MCF 10A (cell line): ENCODE measurements at regions not wholly inside any gene's neighbourhood (a gene's known extent, or its start where the extent isn't known, plus 50 kb on each side); places are given as distances from the start of the nearest gene placed in this dataset.

Experiments used
- BruUV-seq: library from RNA; stranded (reverse); fragments of 400-500 nt; replicated peaks from 2 replicates; lab custom pipeline; 2021; lab: Mats Ljungman, UMichigan
- CTCF ChIA-PET: fragments of 300-600 bp; sonication (Branson Sonifier 250); formaldehyde crosslinking; extraction: SDS; loops from one replicate; lab custom pipeline; 2021; ENCODE audit warnings: antibody characterized with exemption, inconsistent platforms; lab: Yijun Ruan, JAX
- POLR2A ChIA-PET: fragments of 300-600, 350-650 bp; sonication (Branson Sonifier 250); formaldehyde crosslinking; extraction: SDS; loops from one replicate; lab custom pipeline; 2020; ENCODE audit warnings: antibody characterized with exemption, inconsistent platforms; lab: Yijun Ruan, JAX
- DNase-seq: peaks from one replicate; pipeline ENCODE4 v3.0.0-alpha.2; 2018; ENCODE audit not compliant: unreplicated experiment
- H3K27ac Mint-ChIP-seq: one replicate; pipeline ENCODE4 v1.8.0; 2022; ENCODE audit warnings: mild to moderate bottlenecking, low read depth, mixed read lengths; ENCODE audit not compliant: unreplicated experiment
- H3K27me3 Mint-ChIP-seq: one replicate; pipeline ENCODE4 v1.8.0; 2022; ENCODE audit warnings: mixed read lengths; ENCODE audit not compliant: insufficient read depth, unreplicated experiment
- H3K36me3 Mint-ChIP-seq: one replicate; pipeline ENCODE4 v1.8.0; 2022; ENCODE audit warnings: mild to moderate bottlenecking, moderate library complexity, mixed read lengths; ENCODE audit not compliant: insufficient read depth, unreplicated experiment
- H3K4me1 Mint-ChIP-seq: one replicate; pipeline ENCODE4 v1.8.0; 2022; ENCODE audit warnings: mixed read lengths; ENCODE audit not compliant: insufficient read depth, unreplicated experiment
- H3K4me3 Mint-ChIP-seq: one replicate; pipeline ENCODE4 v1.8.0; 2022; ENCODE audit warnings: mild to moderate bottlenecking, moderate library complexity, mixed read lengths; ENCODE audit not compliant: unreplicated experiment
- H3K9me3 Mint-ChIP-seq: one replicate; pipeline ENCODE4 v1.8.0; 2022; ENCODE audit warnings: mixed read lengths; ENCODE audit not compliant: unreplicated experiment
- CTCF ChIP-seq: fragments of 200-600 bp; IDR thresholded peaks from one replicate; pipeline ENCODE4 v1.8.0; 2022; ENCODE audit warnings: antibody characterized with exemption, mild to moderate bottlenecking; ENCODE audit not compliant: unreplicated experiment
- intact Hi-C: fragments of 100-400 bp; cut with micrococcal nuclease; formaldehyde crosslinking; loops from 2 replicates; pipeline ENCODE4 v1.14.1; 2022

- no peaks in the 10 kb centered on the region for H3K36me3 Mint-ChIP-seq
- no TSS peak for BruUV-seq
- intact Hi-C loops = loop anchor here (5.0 kb wide), 1 partner anchor 135 kb away; no protein-coding TSS in a partner anchor
- ChIA-PET POLR2A (no interaction called here), CTCF (interaction anchor here (0.6 to 1.3 kb wide), 2 partner anchors 136 to 1356 kb away, joined by 3 to 5 read pairs; no protein-coding TSS in a partner anchor)
- no peaks in the 10 kb centered on the region for H3K27me3 Mint-ChIP-seq
- no peak for TF ChIP-seq CTCF
- H3K4me3 Mint-ChIP-seq = no peak overlapping the region
- no peaks in the 10 kb centered on the region for H3K9me3 Mint-ChIP-seq
- DNase-seq = no peak
- H3K27ac Mint-ChIP-seq = no peak overlapping the region
- peaks cover 11% of the 10 kb centered on the region for H3K4me1 Mint-ChIP-seq
These were observed 138.4 kb upstream of the CCDC68 start for GRCh38 chr18:55097456-55098170.

- intact Hi-C loops = loop anchor here (1.0 to 5.0 kb wide), 2 partner anchors 136 to 179 kb away; no protein-coding TSS in a partner anchor
- Mint-ChIP-seq H3K4me3 (no peak overlapping the region), H3K36me3 (no peaks in the 10 kb centered on the region), H3K27ac (no peak overlapping the region), H3K27me3 (no peaks in the 10 kb centered on the region), H3K9me3 (no peaks in the 10 kb centered on the region), H3K4me1 (peaks cover 11% of the 10 kb centered on the region)
- ChIA-PET CTCF (interaction anchor here (0.6 to 1.3 kb wide), 3 partner anchors 138 to 1597 kb away, joined by 3 to 5 read pairs (median 4); no protein-coding TSS in a partner anchor), POLR2A (no interaction called here)
- DNase-seq = peak; percentile 65
- no TSS peak for BruUV-seq
- TF ChIP-seq CTCF = peak; percentile 29
These were observed 137.1 kb upstream of the CCDC68 start for GRCh38 chr18:55096263-55096951.

DNA sequence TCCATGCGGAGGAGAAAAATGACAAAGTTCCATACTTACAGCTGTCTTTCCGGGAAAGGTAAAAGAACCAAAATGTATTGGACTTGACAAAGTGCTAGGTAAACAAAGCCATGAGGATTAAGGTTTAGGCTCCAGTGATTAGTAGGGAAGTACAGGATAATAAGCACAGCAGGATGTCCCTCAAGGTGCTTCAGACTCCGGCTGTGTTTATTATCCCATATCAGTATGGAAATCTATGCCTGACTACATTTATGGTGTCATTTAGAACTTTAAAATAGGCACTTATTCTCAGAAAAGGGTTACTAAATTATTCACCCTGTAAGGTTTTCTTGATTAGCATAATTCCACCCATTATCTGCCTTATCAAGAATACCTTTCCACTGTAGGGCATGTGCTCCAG is 136.3 kb upstream of the CCDC68 start:
- H3K27ac Mint-ChIP-seq = no peak overlapping the region
- CTCF ChIA-PET = interaction anchor here (0.6 kb wide), 1 partner anchor 1597 kb away, joined by 4 read pairs; no protein-coding TSS in a partner anchor
- intact Hi-C loops = loop anchor here (5.0 kb wide), 1 partner anchor 137 kb away; no protein-coding TSS in a partner anchor
- peaks cover 8% of the 10 kb centered on the region for H3K4me1 Mint-ChIP-seq
- no peak overlapping the region for H3K4me3 Mint-ChIP-seq
- no peak for TF ChIP-seq CTCF
- no peaks in the 10 kb centered on the region for H3K36me3 Mint-ChIP-seq
- H3K9me3 Mint-ChIP-seq = no peaks in the 10 kb centered on the region
- POLR2A ChIA-PET = no interaction called here
- H3K27me3 Mint-ChIP-seq = no peaks in the 10 kb centered on the region
- BruUV-seq = no TSS peak
- no peak for DNase-seq

GRCh38 chr18:55093808-55094207 is 134.5 kb upstream of the CCDC68 start:
- intact Hi-C loops = no loop called here
- BruUV-seq = no TSS peak
- Mint-ChIP-seq H3K27ac (no peak overlapping the region), H3K4me1 (no peaks in the 10 kb centered on the region), H3K36me3 (no peaks in the 10 kb centered on the region), H3K27me3 (no peaks in the 10 kb centered on the region), H3K4me3 (no peak overlapping the region), H3K9me3 (no peaks in the 10 kb centered on the region)
- no peak for TF ChIP-seq CTCF
- CTCF ChIA-PET = interaction anchor here (0.6 to 2.0 kb wide), 3 partner anchors 11 to 321 kb away, joined by 3 to 7 read pairs (median 3); no protein-coding TSS in a partner anchor
- POLR2A ChIA-PET = no interaction called here
- no peak for DNase-seq
